CD14-positive monocyte (primary cell): ENCODE measurements at regions not wholly inside any gene's neighbourhood (a gene's known extent, or its start where the extent isn't known, plus 50 kb on each side); places are given as distances from the start of the nearest gene placed in this dataset.

Experiments used
- DNase-seq, 3 donors: peaks; one replicate each; pipeline ENCODE4 v3.0.0-alpha.2; 2011 to 2022
- H2AFZ ChIP-seq: 2 replicates; pipeline ENCODE4 v1.6.0; 2012; ENCODE audit warnings: mild to moderate bottlenecking, low read depth, low read length, inconsistent platforms; ENCODE audit not compliant: insufficient read depth, poor library complexity, severe bottlenecking
- H3K27ac ChIP-seq, 2 donors: 1 replicate in 1 of 2; 2 replicates in 1 of 2; pipeline ENCODE4 v1.5.1; 2012 to 2013; ENCODE audit warnings: low read length in 2 of 2, control low read depth in 1 of 2, inconsistent platforms in 1 of 2, low read depth in 1 of 2, mild to moderate bottlenecking in 1 of 2
- H3K27me3 ChIP-seq, 2 donors: one replicate each; pipeline versions ENCODE4 v1.6.0 to v1.6.1; 2011 to 2013; ENCODE audit warnings: low read length in 2 of 2; ENCODE audit not compliant: control insufficient read depth in 2 of 2, insufficient read depth in 2 of 2
- H3K36me3 ChIP-seq, 2 donors: replicated peaks in 1 of 2; 1 replicate in 1 of 2; 2 replicates in 1 of 2; pipeline versions ENCODE4 v1.5.1 to v1.6.1; 2012 to 2013; ENCODE audit warnings: low read length in 2 of 2, control low read depth in 1 of 2, inconsistent platforms in 1 of 2, mild to moderate bottlenecking in 1 of 2; ENCODE audit not compliant: insufficient read depth in 2 of 2, control insufficient read depth in 1 of 2
- H3K4me1 ChIP-seq, 2 donors: 1 replicate in 1 of 2; 2 replicates in 1 of 2; pipeline versions ENCODE4 v1.5.1 to v1.6.1; 2012 to 2013; ENCODE audit warnings: low read length in 2 of 2, control low read depth in 1 of 2, inconsistent platforms in 1 of 2, mild to moderate bottlenecking in 1 of 2, moderate library complexity in 1 of 2; ENCODE audit not compliant: insufficient read depth in 2 of 2, control insufficient read depth in 1 of 2
- H3K4me2 ChIP-seq: replicated peaks from 2 replicates; pipeline ENCODE3; 2012; ENCODE audit warnings: low read length, moderate library complexity, mild to moderate bottlenecking; ENCODE audit not compliant: poor library complexity, severe bottlenecking; ENCODE audit errors: extremely low read depth
- H3K4me3 ChIP-seq, 3 experiments: fragments of 200-600 bp in 1 of 3; sonication (generic) in 1 of 3; replicated peaks in 1 of 3; 1 replicate in 2 of 3; 2 replicates in 1 of 3; pipeline ENCODE4 v1.5.1; 2011 to 2013; ENCODE audit warnings: low read length in 3 of 3, mild to moderate bottlenecking in 3 of 3, control low read depth in 2 of 3, low read depth in 2 of 3, inconsistent platforms in 1 of 3, moderate library complexity in 1 of 3
- H3K79me2 ChIP-seq: 2 replicates; pipeline ENCODE4 v1.6.0; 2012; ENCODE audit warnings: mild to moderate bottlenecking, control low read depth, inconsistent platforms, low read length, moderate library complexity; ENCODE audit not compliant: insufficient read depth
- H3K9ac ChIP-seq: 2 replicates; pipeline ENCODE4 v1.6.0; 2017; ENCODE audit warnings: low read length, mild to moderate bottlenecking; ENCODE audit not compliant: insufficient read depth, poor library complexity, severe bottlenecking
- H3K9me3 ChIP-seq, 2 donors: replicated peaks in 1 of 2; 1 replicate in 1 of 2; 2 replicates in 1 of 2; pipeline versions ENCODE4 v1.5.1 to v1.6.1; 2012 to 2013; ENCODE audit warnings: low read length in 2 of 2, control low read depth in 1 of 2; ENCODE audit not compliant: control insufficient read depth in 1 of 2, insufficient read depth in 1 of 2
- H4K20me1 ChIP-seq: 2 replicates; pipeline ENCODE4 v1.6.0; 2012; ENCODE audit warnings: mild to moderate bottlenecking, low read length, control low read depth, moderate library complexity; ENCODE audit not compliant: insufficient read depth
- H3K27ac Mint-ChIP-seq, 7 donors: one replicate each; pipeline ENCODE4 v1.8.0; 2020; ENCODE audit warnings: mild to moderate bottlenecking in 7 of 7, mixed read lengths in 7 of 7, moderate library complexity in 6 of 7, inconsistent platforms in 2 of 7
- H3K27me3 Mint-ChIP-seq, 3 donors: one replicate each; pipeline ENCODE4 v1.8.0; 2021 to 2022; ENCODE audit warnings: low read depth in 3 of 3, mild to moderate bottlenecking in 3 of 3, mixed read lengths in 3 of 3, moderate library complexity in 3 of 3, inconsistent platforms in 1 of 3
- H3K36me3 Mint-ChIP-seq, 2 donors: one replicate each; pipeline ENCODE4 v1.8.0; 2020; ENCODE audit warnings: mixed read lengths in 2 of 2, inconsistent platforms in 1 of 2, mild to moderate bottlenecking in 1 of 2
- H3K4me1 Mint-ChIP-seq: one replicate; pipeline ENCODE4 v1.8.0; 2020; ENCODE audit warnings: mild to moderate bottlenecking, mixed read lengths
- H3K4me3 Mint-ChIP-seq, 2 donors: one replicate each; pipeline ENCODE4 v1.8.0; 2020; ENCODE audit warnings: mild to moderate bottlenecking in 2 of 2, mixed read lengths in 2 of 2, moderate library complexity in 1 of 2
- H3K9me3 Mint-ChIP-seq, 7 donors: one replicate each; pipeline ENCODE4 v1.8.0; 2020 to 2022; ENCODE audit warnings: mixed read lengths in 7 of 7, mild to moderate bottlenecking in 6 of 7, moderate library complexity in 6 of 7, inconsistent platforms in 2 of 7
- WGBS: methylation state at CpG from one replicate; pipeline ENCODE4 v1.1.5; 2013; ENCODE audit warnings: missing lambda C conversion rate; ENCODE audit not compliant: insufficient coverage; 5-methylcytosine and 5-hydroxymethylcytosine counted together
- intact Hi-C, 2 donors: fragments of 100-400 bp; cut with micrococcal nuclease; formaldehyde crosslinking; loops; one replicate each; pipeline versions ENCODE4 v1.15.0 to v1.15.1; 2023
- TF ChIP-seq, protein P1 (sequence below): fragments of 200-600 bp; IDR thresholded peaks from one replicate; pipeline ENCODE4 v1.8.0; 2022; ENCODE audit warnings: antibody characterized with exemption, mild to moderate bottlenecking

DNA sequence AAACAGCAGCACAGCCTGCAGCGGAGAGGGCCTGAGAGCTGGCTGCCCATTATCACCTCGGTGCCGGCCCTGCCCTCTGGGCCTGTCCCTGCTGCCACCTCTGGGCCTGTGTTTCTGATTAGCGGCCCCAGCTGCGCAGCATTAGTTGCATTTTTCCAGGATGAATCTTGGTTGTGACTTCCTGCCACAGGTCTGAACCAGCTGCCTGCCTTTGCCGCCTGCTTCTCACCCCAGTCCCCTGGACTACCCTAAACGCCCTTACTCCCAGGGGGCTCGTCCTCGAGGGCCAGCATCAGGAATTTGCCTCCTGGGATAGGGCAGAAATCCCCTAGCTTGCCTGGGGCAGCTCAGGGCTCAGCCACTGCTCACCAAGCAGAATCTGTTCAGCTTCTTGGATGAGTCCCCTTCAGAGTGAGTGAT, 342.8 kb downstream of the DYSF start:
- Histone ChIP-seq H3K36me3 (no peaks in the 10 kb centered on the region), H2AFZ (no peak overlapping the region), H3K4me1 (no peaks in the 10 kb centered on the region), H4K20me1 (no peaks in the 10 kb centered on the region), H3K79me2 (no peaks in the 10 kb centered on the region), H3K9me3 (no peaks in the 10 kb centered on the region), H3K27me3 (no peaks in the 10 kb centered on the region), H3K9ac (no peak overlapping the region), H3K4me3 (no peak overlapping the region), H3K27ac (no peak overlapping the region), H3K4me2 (no peak overlapping the region)
- Mint-ChIP-seq H3K36me3 (no peaks in the 10 kb centered on the region), H3K27ac (no peak overlapping the region), H3K9me3 (no peaks in the 10 kb centered on the region), H3K27me3 (peaks cover 2 to 6% (median 3%) of the 10 kb centered on the region in 3 donors), H3K4me3 (no peak overlapping the region), H3K4me1 (no peaks in the 10 kb centered on the region)
- TF ChIP-seq, protein P1, sequence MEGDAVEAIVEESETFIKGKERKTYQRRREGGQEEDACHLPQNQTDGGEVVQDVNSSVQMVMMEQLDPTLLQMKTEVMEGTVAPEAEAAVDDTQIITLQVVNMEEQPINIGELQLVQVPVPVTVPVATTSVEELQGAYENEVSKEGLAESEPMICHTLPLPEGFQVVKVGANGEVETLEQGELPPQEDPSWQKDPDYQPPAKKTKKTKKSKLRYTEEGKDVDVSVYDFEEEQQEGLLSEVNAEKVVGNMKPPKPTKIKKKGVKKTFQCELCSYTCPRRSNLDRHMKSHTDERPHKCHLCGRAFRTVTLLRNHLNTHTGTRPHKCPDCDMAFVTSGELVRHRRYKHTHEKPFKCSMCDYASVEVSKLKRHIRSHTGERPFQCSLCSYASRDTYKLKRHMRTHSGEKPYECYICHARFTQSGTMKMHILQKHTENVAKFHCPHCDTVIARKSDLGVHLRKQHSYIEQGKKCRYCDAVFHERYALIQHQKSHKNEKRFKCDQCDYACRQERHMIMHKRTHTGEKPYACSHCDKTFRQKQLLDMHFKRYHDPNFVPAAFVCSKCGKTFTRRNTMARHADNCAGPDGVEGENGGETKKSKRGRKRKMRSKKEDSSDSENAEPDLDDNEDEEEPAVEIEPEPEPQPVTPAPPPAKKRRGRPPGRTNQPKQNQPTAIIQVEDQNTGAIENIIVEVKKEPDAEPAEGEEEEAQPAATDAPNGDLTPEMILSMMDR: no peak
- DNase-seq: no peak
- intact Hi-C loops: no loop called here
- WGBS: 73% methylated on average over 9 of the region's 9 CpGs

DNA sequence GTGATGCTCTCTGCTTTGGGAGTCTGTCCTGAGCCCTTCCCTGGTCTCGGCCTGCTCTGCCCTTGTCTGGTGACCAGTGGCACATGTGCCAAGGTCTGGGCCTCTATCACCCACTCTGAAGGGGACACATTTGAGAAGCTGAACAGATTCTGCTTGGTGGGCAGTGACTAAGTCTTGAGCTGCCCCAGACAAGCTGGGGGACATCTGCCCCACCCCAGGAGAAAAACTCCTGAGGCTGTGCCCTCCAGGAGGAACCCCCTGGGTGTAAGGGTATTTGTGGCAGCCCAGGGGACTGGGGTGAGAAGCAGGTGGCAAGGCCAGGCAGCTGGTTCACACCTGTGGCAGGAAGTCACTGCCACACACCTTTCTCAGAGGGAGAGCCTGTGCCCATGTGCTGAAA, 342.1 kb downstream of the DYSF start:
- Histone ChIP-seq H3K36me3 (no peaks in the 10 kb centered on the region), H3K9ac (no peak overlapping the region), H3K4me2 (no peak overlapping the region), H3K9me3 (no peaks in the 10 kb centered on the region), H3K4me3 (no peak overlapping the region), H2AFZ (no peak overlapping the region), H3K4me1 (no peaks in the 10 kb centered on the region), H3K27ac (no peak overlapping the region), H4K20me1 (no peaks in the 10 kb centered on the region), H3K79me2 (no peaks in the 10 kb centered on the region), H3K27me3 (no peaks in the 10 kb centered on the region)
- WGBS: 100% methylated on average over 1 of the region's 1 CpG
- no peaks in the 10 kb centered on the region for H3K4me1 Mint-ChIP-seq
- DNase-seq: no peak
- TF ChIP-seq, protein P1: no peak
- peaks cover 2 to 6% (median 2%) of the 10 kb centered on the region in 3 donors for H3K27me3 Mint-ChIP-seq
- H3K36me3 Mint-ChIP-seq: no peaks in the 10 kb centered on the region
- no peak overlapping the region for H3K4me3 Mint-ChIP-seq
- H3K27ac Mint-ChIP-seq: no peak overlapping the region
- H3K9me3 Mint-ChIP-seq: no peaks in the 10 kb centered on the region
- intact Hi-C loops: no loop called here
